ENCODE measurements at regions not wholly inside any gene's neighbourhood (a gene's known extent, or its start where the extent isn't known, plus 50 kb on each side); places are given as distances from the start of the nearest gene placed in this dataset.

- no peak for DNase-seq
Measured at GRCh38 chr1:87563211-87563610, 234.5 kb downstream of the LMO4 start.

GRCh38 chr1:87565861-87566260 is 237.2 kb downstream of the LMO4 start:
- no peak for DNase-seq

- no peak for DNase-seq
Measured at GRCh38 chr1:87568005-87568404, 239.3 kb downstream of the LMO4 start.

- DNase-seq = no peak
Measured at GRCh38 chr1:87568911-87569310, 240.2 kb downstream of the LMO4 start.

GRCh38 chr1:87572008-87572407 is 243.3 kb downstream of the LMO4 start:
- DNase-seq = no peak

- DNase-seq = no peak
Measured at GRCh38 chr1:87572891-87573290, 244.2 kb downstream of the LMO4 start.

GRCh38 chr1:87575528-87575927 is 246.8 kb downstream of the LMO4 start:
- no peak for DNase-seq

GRCh38 chr1:87578464-87578863 is 249.8 kb downstream of the LMO4 start:
- no peak for DNase-seq

- DNase-seq = no peak
Measured at GRCh38 chr1:87583459-87583858, 254.8 kb downstream of the LMO4 start.

GRCh38 chr1:87584586-87584985 is 255.9 kb downstream of the LMO4 start:
- no peak for DNase-seq

GRCh38 chr1:87586501-87586900 is 257.8 kb downstream of the LMO4 start:
- DNase-seq = no peak

- no peak for DNase-seq
Measured at GRCh38 chr1:87588495-87588894, 259.8 kb downstream of the LMO4 start.

GRCh38 chr1:87591492-87591891 is 262.8 kb downstream of the LMO4 start:
- no peak for DNase-seq

- no peak for DNase-seq
Measured at GRCh38 chr1:87592156-87592555, 263.5 kb downstream of the LMO4 start.

GRCh38 chr1:87594736-87595383 is 266.2 kb downstream of the LMO4 start:
- DNase-seq = no peak

GRCh38 chr1:87595384-87595781 is 266.7 kb downstream of the LMO4 start:
- no peak for DNase-seq

GRCh38 chr1:87598429-87598828 is 269.7 kb downstream of the LMO4 start:
- DNase-seq = no peak

GRCh38 chr1:87599569-87599968 is 270.9 kb downstream of the LMO4 start:
- no peak for DNase-seq

GRCh38 chr1:87600055-87600850 is 271.6 kb downstream of the LMO4 start:
- DNase-seq = no peak

GRCh38 chr1:87600854-87601253 is 272.2 kb downstream of the LMO4 start:
- no peak for DNase-seq

GRCh38 chr1:87603626-87604025 is 274.9 kb downstream of the LMO4 start:
- DNase-seq = no peak

- no peak for DNase-seq
Measured at GRCh38 chr1:87612956-87613355, 284.3 kb downstream of the LMO4 start.

- DNase-seq = no peak
Measured at GRCh38 chr1:87615491-87615890, 286.8 kb downstream of the LMO4 start.

GRCh38 chr1:87615901-87616300 is 287.2 kb downstream of the LMO4 start:
- no peak for DNase-seq
